Liver (tissue), 8 donors: ENCODE measurements at regions not wholly inside any gene's neighbourhood (a gene's known extent, or its start where the extent isn't known, plus 50 kb on each side); places are given as distances from the start of the nearest gene placed in this dataset.

Experiments used
- DNase-seq: peaks from one replicate; pipeline ENCODE4 v3.0.0-alpha.2; 2017; ENCODE audit warnings: low spot score
- H3K27ac ChIP-seq, 2 donors: one replicate each; pipeline ENCODE4 v1.7.0; 2013; ENCODE audit warnings: inconsistent platforms in 2 of 2, low read length in 2 of 2, control low read depth in 1 of 2, low read depth in 1 of 2, mild to moderate bottlenecking in 1 of 2
- H3K27me3 ChIP-seq, 4 donors: one replicate each; pipeline versions ENCODE4 v1.6.1 to v1.7.0; 2013; ENCODE audit warnings: low read length in 3 of 4, inconsistent platforms in 1 of 4, mild to moderate bottlenecking in 1 of 4, moderate library complexity in 1 of 4; ENCODE audit not compliant: control insufficient read depth in 4 of 4, insufficient read depth in 4 of 4
- H3K36me3 ChIP-seq, 4 donors: one replicate each; pipeline versions ENCODE4 v1.6.1 to v1.7.0; 2013; ENCODE audit warnings: low read length in 3 of 4, mild to moderate bottlenecking in 3 of 4, low read depth in 1 of 4, moderate library complexity in 1 of 4; ENCODE audit not compliant: control insufficient read depth in 4 of 4, insufficient read depth in 3 of 4
- H3K4me1 ChIP-seq, 4 donors: one replicate each; pipeline versions ENCODE4 v1.6.1 to v1.7.0; 2013; ENCODE audit warnings: low read length in 3 of 4, mild to moderate bottlenecking in 3 of 4, moderate library complexity in 1 of 4; ENCODE audit not compliant: control insufficient read depth in 4 of 4, insufficient read depth in 4 of 4
- H3K4me3 ChIP-seq, 3 donors: one replicate each; pipeline versions ENCODE4 v1.6.1 to v1.7.0; 2013; ENCODE audit warnings: low read length in 3 of 3, control low read depth in 1 of 3, low read depth in 1 of 3, mild to moderate bottlenecking in 1 of 3
- H3K9ac ChIP-seq, 2 donors: one replicate each; pipeline ENCODE4 v1.7.0; 2013; ENCODE audit warnings: low read length in 2 of 2, mild to moderate bottlenecking in 2 of 2, moderate library complexity in 2 of 2, control low read depth in 1 of 2, low read depth in 1 of 2
- H3K9me3 ChIP-seq, 4 donors: one replicate each; pipeline versions ENCODE4 v1.6.1 to v1.7.0; 2013; ENCODE audit warnings: low read length in 3 of 4; ENCODE audit not compliant: control insufficient read depth in 4 of 4
- ATF3 ChIP-seq: IDR thresholded peaks from 2 replicates; pipeline ENCODE4 v1.6.1; 2016; ENCODE audit warnings: antibody characterized with exemption
- CTCF ChIP-seq: fragments of 150-350 bp; IDR thresholded peaks from 2 replicates; pipeline ENCODE4 v1.5.1; 2017; ENCODE audit warnings: improper control_type of control experiment, low read depth, low read length; ENCODE audit not compliant: missing input control
- EGR1 ChIP-seq, 2 donors: IDR thresholded peaks; 2 replicates each; pipeline ENCODE4 v1.6.1; 2016 to 2018; ENCODE audit warnings: antibody characterized with exemption in 2 of 2, low read depth in 2 of 2
- FOXA1 ChIP-seq: IDR thresholded peaks from 2 replicates; pipeline ENCODE4 v1.6.1; 2016; ENCODE audit warnings: antibody characterized with exemption
- FOXA2 ChIP-seq: IDR thresholded peaks from 2 replicates; pipeline ENCODE4 v1.6.1; 2016; ENCODE audit warnings: antibody characterized with exemption
- HNF4G ChIP-seq: IDR thresholded peaks from 2 replicates; pipeline ENCODE4 v1.6.1; 2016; ENCODE audit warnings: antibody characterized with exemption
- JUND ChIP-seq, 2 donors: IDR thresholded peaks; 2 replicates each; pipeline ENCODE4 v1.6.1; 2016; ENCODE audit warnings: antibody characterized with exemption in 2 of 2
- MAX ChIP-seq: IDR thresholded peaks from 2 replicates; pipeline ENCODE4 v1.6.1; 2016; ENCODE audit warnings: antibody characterized with exemption
- NR2F2 ChIP-seq: IDR thresholded peaks from 2 replicates; pipeline ENCODE4 v1.6.1; 2016; ENCODE audit warnings: antibody characterized with exemption
- RAD21 ChIP-seq, 2 donors: IDR thresholded peaks; 2 replicates each; pipeline ENCODE4 v1.6.1; 2016; ENCODE audit warnings: antibody characterized with exemption in 2 of 2, mild to moderate bottlenecking in 2 of 2
- REST ChIP-seq: IDR thresholded peaks from 2 replicates; pipeline ENCODE4 v1.6.1; 2016; ENCODE audit warnings: antibody characterized with exemption, mild to moderate bottlenecking
- SP1 ChIP-seq: IDR thresholded peaks from 2 replicates; pipeline ENCODE4 v1.6.1; 2018; ENCODE audit warnings: antibody characterized with exemption, mild to moderate bottlenecking
- YY1 ChIP-seq: IDR thresholded peaks from 2 replicates; pipeline ENCODE4 v1.6.1; 2016; ENCODE audit warnings: antibody characterized with exemption, mild to moderate bottlenecking
- ZBTB33 ChIP-seq: IDR thresholded peaks from 2 replicates; pipeline ENCODE4 v1.6.1; 2016; ENCODE audit warnings: antibody characterized with exemption
- WGBS: extraction: QIAGEN DNeasy Blood & Tissue Kit; methylation state at CpG from one replicate; pipeline ENCODE4 v1.1.7; 2013; 5-methylcytosine and 5-hydroxymethylcytosine counted together
- donor health status: healthy.
- donor health status: healthy.
- donor health status: healthy.
- donor health status: healthy.
- donor health status: healthy.

GRCh38 chr13:50459046-50459445 is 384.4 kb downstream of the DLEU7 start:
- no peaks in the 10 kb centered on the region for H3K27me3 ChIP-seq
- H3K4me1 ChIP-seq = no peaks in the 10 kb centered on the region
- TF ChIP-seq MAX = no peak
- H3K27ac ChIP-seq = no peak overlapping the region
- H3K4me3 ChIP-seq = no peak overlapping the region
- DNase-seq = no peak
- H3K36me3 ChIP-seq = no peaks in the 10 kb centered on the region
- WGBS = 93% methylated on average over 2 of the region's 2 CpGs
- H3K9ac ChIP-seq = no peak overlapping the region
- no peaks in the 10 kb centered on the region for H3K9me3 ChIP-seq

- TF ChIP-seq FOXA2 = no peak
- TF ChIP-seq SP1 = no peak
- TF ChIP-seq NR2F2 = no peak
- TF ChIP-seq CTCF = no peak
- TF ChIP-seq JUND (IDR thresholded peaks at IDR 0.05) = no peak
- TF ChIP-seq ZBTB33 = no peak
- no peak for TF ChIP-seq YY1
- no peak for TF ChIP-seq REST
- TF ChIP-seq RAD21 (IDR thresholded peaks at IDR 0.05) = no peak
- TF ChIP-seq FOXA1 = no peak
- no peak for TF ChIP-seq HNF4G
- no peak for TF ChIP-seq EGR1 (IDR thresholded peaks at IDR 0.05; ENCODE audit: low read depth in 2 of 2)
- H3K27me3 ChIP-seq = no peaks in the 10 kb centered on the region
- H3K36me3 ChIP-seq = no peaks in the 10 kb centered on the region
- H3K4me1 ChIP-seq = no peaks in the 10 kb centered on the region
- H3K9ac ChIP-seq = no peak overlapping the region
- H3K9me3 ChIP-seq = no peaks in the 10 kb centered on the region
- H3K4me3 ChIP-seq = no peak overlapping the region
- no peak overlapping the region for H3K27ac ChIP-seq
- no peak for DNase-seq
Observed at GRCh38 chr13:50459658-50460057, 383.8 kb downstream of the DLEU7 start.

GRCh38 chr13:50460358-50460757 is 383.1 kb downstream of the DLEU7 start:
- no peaks in the 10 kb centered on the region for H3K9me3 ChIP-seq
- H3K9ac ChIP-seq = no peak overlapping the region
- no peak overlapping the region for H3K4me3 ChIP-seq
- WGBS = 53% methylated on average over 1 of the region's 1 CpG
- DNase-seq = no peak
- H3K27ac ChIP-seq = no peak overlapping the region
- no peak for TF ChIP-seq FOXA2
- TF ChIP-seq CTCF = no peak
- TF ChIP-seq ATF3 = no peak
- no peak for TF ChIP-seq NR2F2
- no peak for TF ChIP-seq ZBTB33
- no peak for TF ChIP-seq MAX
- no peaks in the 10 kb centered on the region for H3K4me1 ChIP-seq
- no peaks in the 10 kb centered on the region for H3K36me3 ChIP-seq
- H3K27me3 ChIP-seq = no peaks in the 10 kb centered on the region
